ENCODE measurements at regions not wholly inside any gene's neighbourhood (a gene's known extent, or its start where the extent isn't known, plus 50 kb on each side); places are given as distances from the start of the nearest gene placed in this dataset.

DNA sequence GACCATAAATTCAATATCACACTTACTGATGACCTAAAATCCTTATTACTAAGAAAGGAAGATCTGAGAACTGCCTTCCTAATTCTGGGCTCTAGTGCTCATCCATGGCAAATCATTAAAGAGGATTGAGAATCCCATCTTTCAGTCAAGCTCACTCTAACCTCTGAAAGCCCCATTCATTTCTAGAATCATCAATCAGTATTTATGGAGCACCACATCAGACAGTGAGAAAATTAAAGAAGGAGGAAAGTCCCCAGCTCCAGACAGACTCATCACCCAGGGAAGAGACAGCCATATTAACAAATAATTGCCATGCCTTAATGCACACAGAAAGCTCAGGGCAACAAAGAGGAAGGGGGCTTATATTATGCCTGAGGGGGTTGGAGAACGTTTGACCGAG is 256.1 kb upstream of the SOX9 start:
- TF ChIP-seq CBX2 (IDR thresholded peaks at IDR 0.05; ENCODE audit: borderline replicate concordance, low read depth): no peak
- TF ChIP-seq, protein P1, sequence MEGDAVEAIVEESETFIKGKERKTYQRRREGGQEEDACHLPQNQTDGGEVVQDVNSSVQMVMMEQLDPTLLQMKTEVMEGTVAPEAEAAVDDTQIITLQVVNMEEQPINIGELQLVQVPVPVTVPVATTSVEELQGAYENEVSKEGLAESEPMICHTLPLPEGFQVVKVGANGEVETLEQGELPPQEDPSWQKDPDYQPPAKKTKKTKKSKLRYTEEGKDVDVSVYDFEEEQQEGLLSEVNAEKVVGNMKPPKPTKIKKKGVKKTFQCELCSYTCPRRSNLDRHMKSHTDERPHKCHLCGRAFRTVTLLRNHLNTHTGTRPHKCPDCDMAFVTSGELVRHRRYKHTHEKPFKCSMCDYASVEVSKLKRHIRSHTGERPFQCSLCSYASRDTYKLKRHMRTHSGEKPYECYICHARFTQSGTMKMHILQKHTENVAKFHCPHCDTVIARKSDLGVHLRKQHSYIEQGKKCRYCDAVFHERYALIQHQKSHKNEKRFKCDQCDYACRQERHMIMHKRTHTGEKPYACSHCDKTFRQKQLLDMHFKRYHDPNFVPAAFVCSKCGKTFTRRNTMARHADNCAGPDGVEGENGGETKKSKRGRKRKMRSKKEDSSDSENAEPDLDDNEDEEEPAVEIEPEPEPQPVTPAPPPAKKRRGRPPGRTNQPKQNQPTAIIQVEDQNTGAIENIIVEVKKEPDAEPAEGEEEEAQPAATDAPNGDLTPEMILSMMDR (IDR thresholded peaks at IDR 0.05): no peak
